ENCODE measurements at regions not wholly inside any gene's neighbourhood (a gene's known extent, or its start where the extent isn't known, plus 50 kb on each side); places are given as distances from the start of the nearest gene placed in this dataset.

DNA sequence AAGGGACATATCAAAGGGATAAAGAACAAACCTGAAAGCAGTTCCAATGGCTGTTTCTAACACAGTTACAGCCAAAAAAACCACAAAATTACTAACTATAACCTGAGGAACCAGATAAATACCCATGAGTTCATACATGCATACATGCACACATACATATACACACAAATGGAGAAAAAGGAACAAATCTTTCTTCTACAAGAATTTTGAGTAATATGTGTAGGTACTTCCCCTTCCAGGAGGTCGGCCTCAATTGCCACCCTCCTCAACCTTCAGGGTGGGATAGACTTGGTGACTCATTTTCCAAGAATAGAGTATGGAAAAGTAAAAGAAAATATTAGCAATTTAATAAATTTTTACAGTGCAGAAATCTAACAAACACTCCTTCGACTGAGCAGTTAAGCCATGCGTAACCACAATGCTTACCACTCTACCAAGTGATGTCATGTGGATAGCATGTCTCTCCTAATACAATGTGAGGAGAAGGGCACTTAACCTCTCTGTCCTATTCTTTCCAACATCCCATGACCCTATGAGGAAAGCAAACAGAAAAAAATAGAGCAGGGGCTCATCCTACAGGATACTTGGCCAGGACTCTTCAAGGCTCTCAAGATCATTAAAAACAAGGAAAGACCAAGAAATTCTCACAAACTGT lies 243.0 kb upstream of the RUNX1 start:
- TF ChIP-seq POLR2A (IDR thresholded peaks at IDR 0.05; ENCODE audit: extremely low read depth, insufficient read length): no peak
- TF ChIP-seq, protein P1, sequence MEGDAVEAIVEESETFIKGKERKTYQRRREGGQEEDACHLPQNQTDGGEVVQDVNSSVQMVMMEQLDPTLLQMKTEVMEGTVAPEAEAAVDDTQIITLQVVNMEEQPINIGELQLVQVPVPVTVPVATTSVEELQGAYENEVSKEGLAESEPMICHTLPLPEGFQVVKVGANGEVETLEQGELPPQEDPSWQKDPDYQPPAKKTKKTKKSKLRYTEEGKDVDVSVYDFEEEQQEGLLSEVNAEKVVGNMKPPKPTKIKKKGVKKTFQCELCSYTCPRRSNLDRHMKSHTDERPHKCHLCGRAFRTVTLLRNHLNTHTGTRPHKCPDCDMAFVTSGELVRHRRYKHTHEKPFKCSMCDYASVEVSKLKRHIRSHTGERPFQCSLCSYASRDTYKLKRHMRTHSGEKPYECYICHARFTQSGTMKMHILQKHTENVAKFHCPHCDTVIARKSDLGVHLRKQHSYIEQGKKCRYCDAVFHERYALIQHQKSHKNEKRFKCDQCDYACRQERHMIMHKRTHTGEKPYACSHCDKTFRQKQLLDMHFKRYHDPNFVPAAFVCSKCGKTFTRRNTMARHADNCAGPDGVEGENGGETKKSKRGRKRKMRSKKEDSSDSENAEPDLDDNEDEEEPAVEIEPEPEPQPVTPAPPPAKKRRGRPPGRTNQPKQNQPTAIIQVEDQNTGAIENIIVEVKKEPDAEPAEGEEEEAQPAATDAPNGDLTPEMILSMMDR (IDR thresholded peaks at IDR 0.05; ENCODE audit: low read depth, low read length): no peak
